Loucy (cell line): ENCODE measurements at regions not wholly inside any gene's neighbourhood (a gene's known extent, or its start where the extent isn't known, plus 50 kb on each side); places are given as distances from the start of the nearest gene placed in this dataset.

Experiments
- EZH2phosphoT487 ChIP-seq: fragments of 200-600 bp; IDR thresholded peaks from 2 replicates; pipeline ENCODE4 v1.6.1; 2018; ENCODE audit warnings: antibody characterized with exemption, mild to moderate bottlenecking, moderate library complexity, borderline replicate concordance
- TF ChIP-seq, protein P1 (sequence below): fragments of 200-600 bp; sonication (generic); conservative IDR thresholded peaks from 2 replicates; pipeline ENCODE4 v1.5.1; 2014; ENCODE audit warnings: mild to moderate bottlenecking, antibody characterized with exemption, low read length

- TF ChIP-seq, protein P1, sequence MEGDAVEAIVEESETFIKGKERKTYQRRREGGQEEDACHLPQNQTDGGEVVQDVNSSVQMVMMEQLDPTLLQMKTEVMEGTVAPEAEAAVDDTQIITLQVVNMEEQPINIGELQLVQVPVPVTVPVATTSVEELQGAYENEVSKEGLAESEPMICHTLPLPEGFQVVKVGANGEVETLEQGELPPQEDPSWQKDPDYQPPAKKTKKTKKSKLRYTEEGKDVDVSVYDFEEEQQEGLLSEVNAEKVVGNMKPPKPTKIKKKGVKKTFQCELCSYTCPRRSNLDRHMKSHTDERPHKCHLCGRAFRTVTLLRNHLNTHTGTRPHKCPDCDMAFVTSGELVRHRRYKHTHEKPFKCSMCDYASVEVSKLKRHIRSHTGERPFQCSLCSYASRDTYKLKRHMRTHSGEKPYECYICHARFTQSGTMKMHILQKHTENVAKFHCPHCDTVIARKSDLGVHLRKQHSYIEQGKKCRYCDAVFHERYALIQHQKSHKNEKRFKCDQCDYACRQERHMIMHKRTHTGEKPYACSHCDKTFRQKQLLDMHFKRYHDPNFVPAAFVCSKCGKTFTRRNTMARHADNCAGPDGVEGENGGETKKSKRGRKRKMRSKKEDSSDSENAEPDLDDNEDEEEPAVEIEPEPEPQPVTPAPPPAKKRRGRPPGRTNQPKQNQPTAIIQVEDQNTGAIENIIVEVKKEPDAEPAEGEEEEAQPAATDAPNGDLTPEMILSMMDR = no peak
- no peak for TF ChIP-seq EZH2phosphoT487
Measured at GRCh38 chr3:191137708-191138107, 61.3 kb upstream of the OSTN start.
